Breast epithelium (tissue), 4 donors: ENCODE measurements at regions not wholly inside any gene's neighbourhood (a gene's known extent, or its start where the extent isn't known, plus 50 kb on each side); places are given as distances from the start of the nearest gene placed in this dataset.
"Not testable (repeated sequence)": the region's sequence is repeated elsewhere in the genome, so short reads cannot be mapped to it uniquely, and the experiment has no call there.

ENCODE experiments used
- DNase-seq, 2 donors: peaks; one replicate each; pipeline ENCODE4 v3.0.0-alpha.2; 2019; ENCODE audit warnings: low spot score in 2 of 2
- H3K27ac ChIP-seq, 2 donors: fragments of 200-600 bp; sonication (generic) in 1 of 2; one replicate each; pipeline ENCODE4 v1.5.1; 2016 to 2019; ENCODE audit warnings: mild to moderate bottlenecking in 1 of 2
- H3K27me3 ChIP-seq, 2 donors: fragments of 200-600 bp; sonication (generic) in 1 of 2; one replicate each; pipeline versions ENCODE4 v1.5.1 to v1.6.0; 2017 to 2019; ENCODE audit warnings: control low read depth in 1 of 2, mild to moderate bottlenecking in 1 of 2
- H3K36me3 ChIP-seq: fragments of 200-600 bp; one replicate; pipeline ENCODE4 v1.5.1; 2019
- H3K4me1 ChIP-seq, 2 donors: fragments of 200-600 bp; sonication (generic); one replicate each; pipeline ENCODE4 v1.5.1; 2016 to 2019; ENCODE audit warnings: control low read depth in 1 of 2
- H3K4me3 ChIP-seq, 3 donors: fragments of 200-600 bp; sonication (generic); 1 replicate in 2 of 3; 2 replicates in 1 of 3; pipeline ENCODE4 v1.5.1; 2016 to 2019; ENCODE audit warnings: mild to moderate bottlenecking in 3 of 3, moderate library complexity in 2 of 3
- H3K9me3 ChIP-seq, 2 donors: fragments of 200-600 bp; sonication (generic) in 1 of 2; one replicate each; pipeline ENCODE4 v1.5.1; 2016 to 2019; ENCODE audit warnings: control low read depth in 1 of 2
- POLR2A ChIP-seq: fragments of 450-650 bp; IDR thresholded peaks from one replicate; pipeline ENCODE4 v1.6.1; 2016; ENCODE audit warnings: antibody characterized with exemption, mild to moderate bottlenecking, moderate library complexity
- POLR2AphosphoS5 ChIP-seq, 3 donors: sonication (generic); formaldehyde crosslinking; IDR thresholded peaks; one replicate each; pipeline ENCODE4 v1.6.1; 2017; ENCODE audit warnings: antibody characterized with exemption in 3 of 3
- intact Hi-C: fragments of 100-400 bp; cut with DNase I; formaldehyde crosslinking; loops from one replicate; pipeline ENCODE4 v1.15.1; 2023; ENCODE audit warnings: low total_unique reads
- TF ChIP-seq, protein P1 (sequence below), 3 donors: fragments of 450-650 bp; IDR thresholded peaks; one replicate each; pipeline ENCODE4 v1.5.1; 2016 to 2017; ENCODE audit warnings: antibody characterized with exemption in 3 of 3, mild to moderate bottlenecking in 3 of 3, moderate library complexity in 3 of 3

DNA sequence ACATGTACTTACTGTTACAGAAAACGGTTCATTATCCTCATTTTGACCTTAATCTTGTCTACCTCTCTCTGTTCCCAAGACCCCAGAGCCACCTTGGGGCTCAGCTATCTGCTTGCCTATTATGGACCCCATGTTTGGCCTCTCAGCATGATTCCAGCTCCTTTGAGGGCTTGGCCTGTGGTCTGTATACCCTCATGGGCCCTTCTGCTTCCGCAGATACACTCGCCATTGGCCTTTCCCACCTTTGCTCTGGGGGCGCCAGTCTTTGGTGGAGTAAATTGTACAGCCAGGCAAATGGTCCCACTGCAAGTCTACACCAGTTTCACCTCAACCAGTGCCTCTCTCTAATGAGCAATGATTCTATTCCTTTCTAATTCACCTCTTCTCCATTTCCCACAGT is 109.2 kb upstream of the ZNF746 start:
- no peaks in the 10 kb centered on the region for H3K36me3 ChIP-seq
- TF ChIP-seq POLR2AphosphoS5 (IDR thresholded peaks at IDR 0.05) (no peak), POLR2A (no peak)
- TF ChIP-seq, protein P1, sequence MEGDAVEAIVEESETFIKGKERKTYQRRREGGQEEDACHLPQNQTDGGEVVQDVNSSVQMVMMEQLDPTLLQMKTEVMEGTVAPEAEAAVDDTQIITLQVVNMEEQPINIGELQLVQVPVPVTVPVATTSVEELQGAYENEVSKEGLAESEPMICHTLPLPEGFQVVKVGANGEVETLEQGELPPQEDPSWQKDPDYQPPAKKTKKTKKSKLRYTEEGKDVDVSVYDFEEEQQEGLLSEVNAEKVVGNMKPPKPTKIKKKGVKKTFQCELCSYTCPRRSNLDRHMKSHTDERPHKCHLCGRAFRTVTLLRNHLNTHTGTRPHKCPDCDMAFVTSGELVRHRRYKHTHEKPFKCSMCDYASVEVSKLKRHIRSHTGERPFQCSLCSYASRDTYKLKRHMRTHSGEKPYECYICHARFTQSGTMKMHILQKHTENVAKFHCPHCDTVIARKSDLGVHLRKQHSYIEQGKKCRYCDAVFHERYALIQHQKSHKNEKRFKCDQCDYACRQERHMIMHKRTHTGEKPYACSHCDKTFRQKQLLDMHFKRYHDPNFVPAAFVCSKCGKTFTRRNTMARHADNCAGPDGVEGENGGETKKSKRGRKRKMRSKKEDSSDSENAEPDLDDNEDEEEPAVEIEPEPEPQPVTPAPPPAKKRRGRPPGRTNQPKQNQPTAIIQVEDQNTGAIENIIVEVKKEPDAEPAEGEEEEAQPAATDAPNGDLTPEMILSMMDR (IDR thresholded peaks at IDR 0.05) = no peak
- intact Hi-C loops = no loop called here

DNA sequence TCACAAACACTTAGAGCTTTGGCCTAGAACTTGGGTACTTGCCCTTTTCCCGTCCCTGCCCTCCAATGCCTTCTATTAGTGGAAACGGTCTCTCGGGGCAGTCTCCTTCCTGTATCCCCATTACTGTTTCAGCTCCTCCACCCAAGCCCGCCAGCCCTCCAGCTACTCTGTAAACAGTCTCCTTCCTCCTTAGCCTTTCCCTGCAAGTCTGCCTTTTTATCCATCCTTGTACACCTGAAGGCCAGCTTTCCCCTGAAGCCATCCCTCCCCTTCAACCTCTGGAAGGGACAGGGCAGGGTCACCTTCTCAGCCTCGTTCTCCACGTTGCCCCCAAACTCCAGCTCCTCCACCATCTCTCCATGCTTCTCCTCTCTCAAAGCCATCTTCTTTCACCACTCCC is 108.1 kb upstream of the ZNF746 start:
- H3K27ac ChIP-seq = no peak overlapping the region
- intact Hi-C loops = no loop called here
- no peaks in the 10 kb centered on the region for H3K4me1 ChIP-seq
- DNase-seq = no peak
- no peak overlapping the region for H3K4me3 ChIP-seq
- H3K27me3 ChIP-seq = no peaks in the 10 kb centered on the region
- no peaks in the 10 kb centered on the region for H3K36me3 ChIP-seq
- H3K9me3 ChIP-seq = no peaks in the 10 kb centered on the region
- no peak for TF ChIP-seq POLR2A
- TF ChIP-seq POLR2AphosphoS5 (IDR thresholded peaks at IDR 0.05) = no peak
- TF ChIP-seq, protein P1 (IDR thresholded peaks at IDR 0.05) = no peak

More for the DNA sequence above, 109.2 kb upstream of the ZNF746 start:
- Histone ChIP-seq H3K4me1 (no peaks in the 10 kb centered on the region), H3K27me3 (no peaks in the 10 kb centered on the region), H3K9me3 (no peaks in the 10 kb centered on the region), H3K27ac (no peak overlapping the region), H3K4me3 (no peak overlapping the region)
- no peak for DNase-seq

DNA sequence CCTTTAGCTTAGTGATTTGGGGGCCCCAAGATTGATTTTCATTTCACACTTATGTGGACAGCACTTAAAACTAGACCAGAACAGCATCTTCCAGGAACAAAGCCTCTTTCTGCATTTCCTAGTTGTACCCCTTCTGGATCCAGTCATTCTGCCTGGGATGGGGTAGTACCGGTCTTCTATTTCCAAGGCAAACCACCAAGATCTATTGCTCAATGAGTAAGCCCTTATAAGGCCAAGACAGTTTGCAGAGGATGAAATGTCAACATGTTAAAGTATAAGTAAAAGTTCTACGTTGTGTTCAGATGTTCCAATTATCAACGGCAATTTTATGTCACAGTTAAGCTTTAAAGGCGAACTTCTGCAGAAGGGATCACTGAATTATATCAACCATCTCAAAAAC is 106.9 kb upstream of the ZNF746 start:
- no peak for DNase-seq
- H3K9me3 ChIP-seq = no peaks in the 10 kb centered on the region
- intact Hi-C loops = no loop called here
- TF ChIP-seq, protein P1 (IDR thresholded peaks at IDR 0.05) = no peak
- TF ChIP-seq POLR2AphosphoS5 (IDR thresholded peaks at IDR 0.05) (no peak), POLR2A (no peak)
- no peaks in the 10 kb centered on the region for H3K36me3 ChIP-seq
- H3K27me3 ChIP-seq = no peaks in the 10 kb centered on the region
- H3K4me3 ChIP-seq = no peak overlapping the region
- no peak overlapping the region for H3K27ac ChIP-seq
- H3K4me1 ChIP-seq = no peaks in the 10 kb centered on the region

DNA sequence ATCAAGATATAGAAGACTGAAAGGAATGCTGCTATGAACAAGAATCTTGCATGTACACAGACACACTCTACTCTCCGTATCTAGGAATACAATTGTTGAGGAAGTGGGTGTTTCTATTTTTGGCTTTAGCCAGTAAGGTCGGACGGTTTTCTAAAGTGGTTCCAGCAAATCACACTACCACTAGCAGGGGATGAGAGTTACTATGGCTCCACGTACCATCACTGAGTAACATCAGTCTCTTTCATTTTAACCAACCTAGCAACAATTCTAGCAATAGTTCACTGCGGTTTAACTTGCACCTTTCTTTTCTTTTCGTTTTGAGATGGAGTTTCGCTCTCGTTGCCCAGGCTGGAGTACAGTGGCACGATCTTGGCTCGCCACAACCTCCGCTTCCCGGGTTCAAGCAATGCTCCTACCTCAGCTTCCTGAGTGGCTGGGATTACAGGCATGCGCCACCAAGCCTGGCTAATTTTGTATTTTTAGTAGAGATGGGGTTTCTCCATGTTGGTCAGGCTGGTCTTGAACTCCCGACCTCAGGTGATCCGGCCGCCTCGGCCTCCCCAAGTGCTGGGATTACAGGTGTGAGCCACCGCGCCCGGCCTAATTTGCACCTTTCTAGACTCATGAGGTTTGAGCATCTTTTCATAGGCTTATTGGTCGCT is 103.2 kb upstream of the ZNF746 start:
- H3K27ac ChIP-seq, H3K36me3 ChIP-seq, intact Hi-C loops, DNase-seq, H3K4me1 ChIP-seq, H3K4me3 ChIP-seq, H3K9me3 ChIP-seq, H3K27me3 ChIP-seq: not testable (repeated sequence)

DNA sequence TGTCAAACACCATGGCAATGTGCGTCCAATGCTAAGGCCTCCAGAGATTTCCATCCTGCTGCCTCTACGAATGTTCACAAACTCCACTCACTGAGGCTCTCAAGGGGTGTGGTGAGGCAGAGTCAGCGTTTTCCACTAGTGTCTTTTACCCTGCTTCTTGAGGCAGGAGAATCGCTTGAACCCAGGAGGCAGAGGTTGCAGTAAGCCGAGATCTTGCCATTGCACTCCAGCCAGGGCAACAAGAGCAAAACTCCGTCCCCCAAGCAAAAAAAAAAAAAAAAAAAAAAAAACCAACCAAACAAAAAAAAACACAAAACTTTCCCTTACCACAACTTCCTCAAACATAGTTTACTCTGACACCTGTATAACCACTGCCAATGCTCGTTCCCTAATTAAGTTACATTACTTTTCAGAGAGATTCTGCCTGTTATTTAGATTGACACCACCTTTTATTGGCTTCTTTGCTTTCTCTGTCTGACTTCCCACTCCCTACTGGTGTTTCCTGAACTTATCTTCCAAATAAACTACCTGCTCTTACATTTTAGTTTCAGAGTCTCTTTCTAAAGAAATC is 102.1 kb upstream of the ZNF746 start:
- Histone ChIP-seq H3K36me3 (no peaks in the 10 kb centered on the region), H3K27me3 (no peaks in the 10 kb centered on the region), H3K4me1 (no peaks in the 10 kb centered on the region), H3K27ac (no peak overlapping the region), H3K4me3 (no peak overlapping the region), H3K9me3 (no peaks in the 10 kb centered on the region)
- TF ChIP-seq, protein P1 (IDR thresholded peaks at IDR 0.05) = no peak
- TF ChIP-seq POLR2AphosphoS5 (IDR thresholded peaks at IDR 0.05) (no peak), POLR2A (no peak)
- intact Hi-C loops = no loop called here
- no peak for DNase-seq
